ENCODE measurements at regions not wholly inside any gene's neighbourhood (a gene's known extent, or its start where the extent isn't known, plus 50 kb on each side); places are given as distances from the start of the nearest gene placed in this dataset.

DNA sequence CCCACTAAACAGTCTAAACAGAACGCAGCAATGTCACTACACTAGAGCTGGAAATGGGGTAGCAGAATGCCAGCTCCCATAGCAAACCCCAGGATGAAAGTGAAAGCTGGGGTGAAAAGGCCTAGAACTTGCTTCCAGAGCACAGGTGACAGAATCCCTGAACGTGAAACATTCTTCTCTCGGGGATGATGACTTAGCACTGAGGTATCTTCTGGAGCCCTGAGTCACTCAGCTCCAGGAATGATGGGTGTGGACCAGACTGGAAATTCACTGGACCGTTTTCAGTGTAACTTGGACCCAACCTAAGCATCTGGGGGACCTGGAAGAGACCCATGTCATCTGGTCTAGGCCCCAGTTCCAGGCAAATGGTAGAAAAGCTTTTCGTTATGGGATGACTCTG lies 108.9 kb downstream of the CDC7 start:
- TF ChIP-seq, protein P1, sequence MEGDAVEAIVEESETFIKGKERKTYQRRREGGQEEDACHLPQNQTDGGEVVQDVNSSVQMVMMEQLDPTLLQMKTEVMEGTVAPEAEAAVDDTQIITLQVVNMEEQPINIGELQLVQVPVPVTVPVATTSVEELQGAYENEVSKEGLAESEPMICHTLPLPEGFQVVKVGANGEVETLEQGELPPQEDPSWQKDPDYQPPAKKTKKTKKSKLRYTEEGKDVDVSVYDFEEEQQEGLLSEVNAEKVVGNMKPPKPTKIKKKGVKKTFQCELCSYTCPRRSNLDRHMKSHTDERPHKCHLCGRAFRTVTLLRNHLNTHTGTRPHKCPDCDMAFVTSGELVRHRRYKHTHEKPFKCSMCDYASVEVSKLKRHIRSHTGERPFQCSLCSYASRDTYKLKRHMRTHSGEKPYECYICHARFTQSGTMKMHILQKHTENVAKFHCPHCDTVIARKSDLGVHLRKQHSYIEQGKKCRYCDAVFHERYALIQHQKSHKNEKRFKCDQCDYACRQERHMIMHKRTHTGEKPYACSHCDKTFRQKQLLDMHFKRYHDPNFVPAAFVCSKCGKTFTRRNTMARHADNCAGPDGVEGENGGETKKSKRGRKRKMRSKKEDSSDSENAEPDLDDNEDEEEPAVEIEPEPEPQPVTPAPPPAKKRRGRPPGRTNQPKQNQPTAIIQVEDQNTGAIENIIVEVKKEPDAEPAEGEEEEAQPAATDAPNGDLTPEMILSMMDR (conservative IDR thresholded peaks at IDR 0.05; ENCODE audit: low read length), result no peak
- no peak for TF ChIP-seq EZH2phosphoT487 (IDR thresholded peaks at IDR 0.05; ENCODE audit: borderline replicate concordance, low read depth, low read length)

All from OCI-LY7 (cell line).